Peyer's patch (tissue), 4 donors: ENCODE measurements at regions not wholly inside any gene's neighbourhood (a gene's known extent, or its start where the extent isn't known, plus 50 kb on each side); places are given as distances from the start of the nearest gene placed in this dataset.

Source experiments
- DNase-seq, 3 donors: peaks; one replicate each; pipeline ENCODE4 v3.0.0-alpha.2; 2017 to 2019
- H3K27ac ChIP-seq, 4 donors: fragments of 200-600 bp; sonication (generic); one replicate each; pipeline ENCODE4 v1.5.1; 2016 to 2019
- H3K27me3 ChIP-seq, 2 donors: fragments of 200-600 bp; sonication (generic); one replicate each; pipeline ENCODE4 v1.5.1; 2019
- H3K36me3 ChIP-seq, 3 donors: fragments of 200-600 bp; sonication (generic); one replicate each; pipeline ENCODE4 v1.5.1; 2016 to 2019
- H3K4me1 ChIP-seq, 4 donors: fragments of 200-600 bp; sonication (generic); one replicate each; pipeline ENCODE4 v1.5.1; 2016 to 2019
- H3K4me3 ChIP-seq, 4 donors: fragments of 200-600 bp; sonication (generic); 1 replicate in 3 of 4; 2 replicates in 1 of 4; pipeline ENCODE4 v1.5.1; 2016 to 2019; ENCODE audit warnings: mild to moderate bottlenecking in 1 of 4
- H3K9me3 ChIP-seq, 4 donors: fragments of 200-600 bp; sonication (generic); one replicate each; pipeline ENCODE4 v1.5.1; 2016 to 2019; ENCODE audit warnings: mild to moderate bottlenecking in 1 of 4
- CTCF ChIP-seq, 6 experiments: fragments of 450-650 bp in 4 of 6; fragments of 200-600 bp in 2 of 6; sonication (generic) in 1 of 6; IDR thresholded peaks; one replicate each; pipeline ENCODE4 v1.5.1; 2017 to 2019; ENCODE audit warnings: antibody characterized with exemption in 6 of 6, mild to moderate bottlenecking in 3 of 6, moderate library complexity in 1 of 6
- POLR2A ChIP-seq, 2 donors: fragments of 450-650 bp; IDR thresholded peaks; one replicate each; pipeline ENCODE4 v1.5.1; 2017; ENCODE audit warnings: antibody characterized with exemption in 2 of 2, mild to moderate bottlenecking in 2 of 2, moderate library complexity in 2 of 2

- Histone ChIP-seq H3K4me1 (no peaks in the 10 kb centered on the region), H3K4me3 (no peak overlapping the region), H3K27ac (no peak overlapping the region), H3K9me3 (no peaks in the 10 kb centered on the region), H3K27me3 (no peaks in the 10 kb centered on the region), H3K36me3 (no peaks in the 10 kb centered on the region)
- no peak for TF ChIP-seq CTCF (IDR thresholded peaks at IDR 0.05)
- no peak for TF ChIP-seq POLR2A (IDR thresholded peaks at IDR 0.05)
- no peak for DNase-seq
Measured at GRCh38 chr11:13074714-13075464, 65.8 kb downstream of the RASSF10 start.

- no peak overlapping the region for H3K27ac ChIP-seq
- H3K27me3 ChIP-seq = no peaks in the 10 kb centered on the region
- DNase-seq = no peak
- H3K36me3 ChIP-seq = no peaks in the 10 kb centered on the region
- no peak for TF ChIP-seq CTCF (IDR thresholded peaks at IDR 0.05)
- TF ChIP-seq POLR2A (IDR thresholded peaks at IDR 0.05) = no peak
- no peak overlapping the region for H3K4me3 ChIP-seq
- H3K9me3 ChIP-seq = no peaks in the 10 kb centered on the region
- no peaks in the 10 kb centered on the region for H3K4me1 ChIP-seq
Measured at GRCh38 chr11:13076961-13077360, 67.8 kb downstream of the RASSF10 start.

- DNase-seq = no peak
- TF ChIP-seq POLR2A (IDR thresholded peaks at IDR 0.05) (no peak), CTCF (IDR thresholded peaks at IDR 0.05) (no peak)
- H3K4me3 ChIP-seq = no peak overlapping the region
Measured at GRCh38 chr11:13080861-13081260, 71.7 kb downstream of the RASSF10 start.

GRCh38 chr11:13082588-13082987 lies 73.5 kb downstream of the RASSF10 start:
- TF ChIP-seq POLR2A (IDR thresholded peaks at IDR 0.05) = no peak
- TF ChIP-seq CTCF (IDR thresholded peaks at IDR 0.05) = no peak
- DNase-seq = no peak
- no peaks in the 10 kb centered on the region for H3K4me1 ChIP-seq
- no peaks in the 10 kb centered on the region for H3K9me3 ChIP-seq
- no peak overlapping the region for H3K4me3 ChIP-seq
- no peaks in the 10 kb centered on the region for H3K27me3 ChIP-seq
- no peak overlapping the region for H3K27ac ChIP-seq
- H3K36me3 ChIP-seq = no peaks in the 10 kb centered on the region

More at GRCh38 chr11:13080861-13081260, 71.7 kb downstream of the RASSF10 start:
- no peaks in the 10 kb centered on the region for H3K36me3 ChIP-seq
- no peak overlapping the region for H3K27ac ChIP-seq
- H3K4me1 ChIP-seq = no peaks in the 10 kb centered on the region
- H3K27me3 ChIP-seq = no peaks in the 10 kb centered on the region
- H3K9me3 ChIP-seq = no peaks in the 10 kb centered on the region

- no peak for DNase-seq
Measured at GRCh38 chr11:13090228-13090708, 81.2 kb downstream of the RASSF10 start.

More at GRCh38 chr11:13090228-13090708, 81.2 kb downstream of the RASSF10 start:
- TF ChIP-seq CTCF (IDR thresholded peaks at IDR 0.05) (no peak), POLR2A (IDR thresholded peaks at IDR 0.05) (no peak)
- Histone ChIP-seq H3K27me3 (no peaks in the 10 kb centered on the region), H3K4me3 (no peak overlapping the region), H3K9me3 (no peaks in the 10 kb centered on the region), H3K27ac (no peak overlapping the region), H3K4me1 (no peaks in the 10 kb centered on the region), H3K36me3 (no peaks in the 10 kb centered on the region)
